ENCODE measurements at regions not wholly inside any gene's neighbourhood (a gene's known extent, or its start where the extent isn't known, plus 50 kb on each side); places are given as distances from the start of the nearest gene placed in this dataset.

- no peaks in the 10 kb centered on the region for H3K4me1 ChIP-seq
- no peaks in the 10 kb centered on the region for H3K27me3 ChIP-seq
- TF ChIP-seq CTCF (IDR thresholded peaks at IDR 0.05) (no peak), POLR2A (IDR thresholded peaks at IDR 0.05) (no peak), POLR2AphosphoS5 (IDR thresholded peaks at IDR 0.05) (no peak)
- no peak overlapping the region for H3K4me3 ChIP-seq
- no peaks in the 10 kb centered on the region for H3K9me3 ChIP-seq
- DNase-seq (ENCODE audit: low spot score in 2 of 2), result no peak
- H3K36me3 ChIP-seq, result no peaks in the 10 kb centered on the region
- intact Hi-C loops (cut with DNase I; ENCODE audit: low total_unique reads), result no loop called here
- no peak overlapping the region for H3K27ac ChIP-seq
These were observed 105.2 kb upstream of the UMPS start for GRCh38 chr3:124625074-124625473.

GRCh38 chr3:124627501-124627908 is 102.7 kb upstream of the UMPS start:
- Histone ChIP-seq H3K4me1 (no peaks in the 10 kb centered on the region), H3K27me3 (no peaks in the 10 kb centered on the region), H3K27ac (no peak overlapping the region), H3K9me3 (no peaks in the 10 kb centered on the region), H3K4me3 (no peak overlapping the region), H3K36me3 (no peaks in the 10 kb centered on the region)
- intact Hi-C loops (cut with DNase I; ENCODE audit: low total_unique reads), result no loop called here
- DNase-seq (ENCODE audit: low spot score in 2 of 2), result no peak
- TF ChIP-seq CTCF (IDR thresholded peaks at IDR 0.05) (no peak), POLR2AphosphoS5 (IDR thresholded peaks at IDR 0.05) (no peak), POLR2A (IDR thresholded peaks at IDR 0.05) (no peak)

DNA sequence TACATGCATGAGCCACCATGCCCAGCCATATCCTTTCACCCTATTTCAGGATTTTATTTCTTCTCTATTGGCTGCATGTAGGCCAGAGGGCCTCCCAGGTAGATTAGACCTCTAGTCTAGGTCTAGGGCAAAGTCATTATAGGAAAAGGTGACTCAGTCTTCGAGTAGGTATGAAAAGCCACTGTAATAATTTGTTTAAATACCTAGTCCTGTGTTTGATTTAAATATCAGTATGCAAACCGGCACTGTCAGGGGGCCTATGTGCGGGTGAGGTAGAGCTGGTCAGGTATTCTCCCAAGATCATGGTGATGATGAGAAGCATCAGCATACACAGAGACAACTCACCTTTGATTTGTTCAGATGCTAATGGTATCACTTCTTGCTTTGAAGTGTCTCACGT is 101.4 kb upstream of the UMPS start:
- no peaks in the 10 kb centered on the region for H3K27me3 ChIP-seq
- H3K36me3 ChIP-seq, result no peaks in the 10 kb centered on the region
- TF ChIP-seq POLR2AphosphoS5 (IDR thresholded peaks at IDR 0.05) (no peak), POLR2A (IDR thresholded peaks at IDR 0.05) (no peak), CTCF (IDR thresholded peaks at IDR 0.05) (no peak)
- H3K4me1 ChIP-seq, result no peaks in the 10 kb centered on the region
- intact Hi-C loops (cut with DNase I; ENCODE audit: low total_unique reads), result no loop called here
- no peak overlapping the region for H3K27ac ChIP-seq
- no peak for DNase-seq (ENCODE audit: low spot score in 2 of 2)
- H3K4me3 ChIP-seq, result no peak overlapping the region
- no peaks in the 10 kb centered on the region for H3K9me3 ChIP-seq

GRCh38 chr3:124629497-124629896 is 100.8 kb upstream of the UMPS start:
- Histone ChIP-seq H3K4me3 (no peak overlapping the region), H3K4me1 (no peaks in the 10 kb centered on the region), H3K36me3 (no peaks in the 10 kb centered on the region), H3K27me3 (no peaks in the 10 kb centered on the region), H3K9me3 (no peaks in the 10 kb centered on the region), H3K27ac (no peak overlapping the region)
- no peak for DNase-seq (ENCODE audit: low spot score in 2 of 2)
- TF ChIP-seq CTCF (IDR thresholded peaks at IDR 0.05) (no peak), POLR2AphosphoS5 (IDR thresholded peaks at IDR 0.05) (no peak), POLR2A (IDR thresholded peaks at IDR 0.05) (no peak)
- intact Hi-C loops (cut with DNase I; ENCODE audit: low total_unique reads), result no loop called here

DNA sequence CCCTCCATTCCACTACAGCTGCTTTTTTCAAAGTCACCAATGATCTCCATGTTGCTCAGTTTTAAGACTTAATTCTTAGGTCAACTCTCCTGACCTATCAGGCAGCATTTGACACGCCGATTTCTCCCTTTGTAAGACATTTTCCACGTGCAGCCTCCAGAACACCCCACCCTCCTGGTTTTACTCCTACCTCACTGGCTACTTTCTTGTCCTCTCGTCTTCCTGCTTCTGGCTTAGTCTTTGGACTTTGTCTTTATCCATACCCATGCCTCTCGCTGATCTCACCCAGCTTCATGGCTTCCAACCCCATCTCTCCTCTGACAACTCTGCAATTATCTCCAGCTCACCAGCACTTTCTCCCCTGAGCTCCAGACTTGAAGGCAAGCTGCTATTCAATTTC is 99.3 kb upstream of the UMPS start:
- Histone ChIP-seq H3K9me3 (no peaks in the 10 kb centered on the region), H3K27me3 (no peaks in the 10 kb centered on the region), H3K27ac (no peak overlapping the region), H3K4me1 (no peaks in the 10 kb centered on the region), H3K4me3 (no peak overlapping the region), H3K36me3 (no peaks in the 10 kb centered on the region)
- no peak for DNase-seq (ENCODE audit: low spot score in 2 of 2)
- intact Hi-C loops (cut with DNase I; ENCODE audit: low total_unique reads), result no loop called here
- TF ChIP-seq POLR2AphosphoS5 (IDR thresholded peaks at IDR 0.05) (no peak), CTCF (IDR thresholded peaks at IDR 0.05) (no peak)
